Tibial artery (tissue), 4 donors: ENCODE measurements at regions not wholly inside any gene's neighbourhood (a gene's known extent, or its start where the extent isn't known, plus 50 kb on each side); places are given as distances from the start of the nearest gene placed in this dataset.
A peak's percentile ranks its signal among the peaks of the same experiment; 100 is the strongest.
"Not testable (repeated sequence)": the region's sequence is repeated elsewhere in the genome, so short reads cannot be mapped to it uniquely, and the experiment has no call there.

Source experiments
- DNase-seq, 2 donors: peaks; one replicate each; pipeline ENCODE4 v3.0.0-alpha.2; 2019
- H3K27ac ChIP-seq, 2 donors: fragments of 200-600 bp; sonication (generic) in 1 of 2; 1 replicate in 1 of 2; 2 replicates in 1 of 2; pipeline ENCODE4 v1.5.1; 2018 to 2019; ENCODE audit warnings: mild to moderate bottlenecking in 1 of 2
- H3K27me3 ChIP-seq, 2 donors: fragments of 200-600 bp; sonication (generic) in 1 of 2; one replicate each; pipeline versions ENCODE4 v1.5.1 to v1.6.0; 2016 to 2019
- H3K36me3 ChIP-seq, 3 donors: fragments of 200-600 bp; sonication (generic) in 2 of 3; one replicate each; pipeline ENCODE4 v1.5.1; 2016 to 2019; ENCODE audit warnings: mild to moderate bottlenecking in 2 of 3
- H3K4me1 ChIP-seq, 4 donors: fragments of 200-600 bp; sonication (generic) in 2 of 4; 1 replicate in 3 of 4; 2 replicates in 1 of 4; pipeline ENCODE4 v1.5.1; 2016 to 2019
- H3K4me3 ChIP-seq, 2 donors: fragments of 200-600 bp; sonication (generic) in 1 of 2; 1 replicate in 1 of 2; 2 replicates in 1 of 2; pipeline ENCODE4 v1.5.1; 2018 to 2019; ENCODE audit warnings: mild to moderate bottlenecking in 2 of 2
- H3K9me3 ChIP-seq, 3 donors: fragments of 200-600 bp; sonication (generic) in 1 of 3; one replicate each; pipeline ENCODE4 v1.5.1; 2016 to 2019
- intact Hi-C: fragments of 100-400 bp; cut with DNase I; formaldehyde crosslinking; loops from one replicate; pipeline ENCODE4 v1.15.0; 2023; ENCODE audit warnings: low total_unique reads
- TF ChIP-seq, protein P1 (sequence below), 2 experiments: fragments of 200-600 bp in 1 of 2; fragments of 450-650 bp in 1 of 2; IDR thresholded peaks; one replicate each; pipeline ENCODE4 v1.5.1; 2017 to 2019; ENCODE audit warnings: antibody characterized with exemption in 2 of 2, mild to moderate bottlenecking in 1 of 2, moderate library complexity in 1 of 2

- Histone ChIP-seq H3K4me1 (peaks cover 0 to 5% (median 1%) of the 10 kb centered on the region in 4 donors), H3K27ac (no peak overlapping the region), H3K9me3 (no peaks in the 10 kb centered on the region), H3K27me3 (peaks cover 0 to 22% of the 10 kb centered on the region in 2 donors), H3K4me3 (no peak overlapping the region), H3K36me3 (no peaks in the 10 kb centered on the region)
- intact Hi-C loops: no loop called here
- TF ChIP-seq, protein P1, sequence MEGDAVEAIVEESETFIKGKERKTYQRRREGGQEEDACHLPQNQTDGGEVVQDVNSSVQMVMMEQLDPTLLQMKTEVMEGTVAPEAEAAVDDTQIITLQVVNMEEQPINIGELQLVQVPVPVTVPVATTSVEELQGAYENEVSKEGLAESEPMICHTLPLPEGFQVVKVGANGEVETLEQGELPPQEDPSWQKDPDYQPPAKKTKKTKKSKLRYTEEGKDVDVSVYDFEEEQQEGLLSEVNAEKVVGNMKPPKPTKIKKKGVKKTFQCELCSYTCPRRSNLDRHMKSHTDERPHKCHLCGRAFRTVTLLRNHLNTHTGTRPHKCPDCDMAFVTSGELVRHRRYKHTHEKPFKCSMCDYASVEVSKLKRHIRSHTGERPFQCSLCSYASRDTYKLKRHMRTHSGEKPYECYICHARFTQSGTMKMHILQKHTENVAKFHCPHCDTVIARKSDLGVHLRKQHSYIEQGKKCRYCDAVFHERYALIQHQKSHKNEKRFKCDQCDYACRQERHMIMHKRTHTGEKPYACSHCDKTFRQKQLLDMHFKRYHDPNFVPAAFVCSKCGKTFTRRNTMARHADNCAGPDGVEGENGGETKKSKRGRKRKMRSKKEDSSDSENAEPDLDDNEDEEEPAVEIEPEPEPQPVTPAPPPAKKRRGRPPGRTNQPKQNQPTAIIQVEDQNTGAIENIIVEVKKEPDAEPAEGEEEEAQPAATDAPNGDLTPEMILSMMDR (IDR thresholded peaks at IDR 0.05): no peak
- no peak for DNase-seq
Observed at GRCh38 chr7:101728128-101728527, 89.3 kb upstream of the CUX1 start.

DNA sequence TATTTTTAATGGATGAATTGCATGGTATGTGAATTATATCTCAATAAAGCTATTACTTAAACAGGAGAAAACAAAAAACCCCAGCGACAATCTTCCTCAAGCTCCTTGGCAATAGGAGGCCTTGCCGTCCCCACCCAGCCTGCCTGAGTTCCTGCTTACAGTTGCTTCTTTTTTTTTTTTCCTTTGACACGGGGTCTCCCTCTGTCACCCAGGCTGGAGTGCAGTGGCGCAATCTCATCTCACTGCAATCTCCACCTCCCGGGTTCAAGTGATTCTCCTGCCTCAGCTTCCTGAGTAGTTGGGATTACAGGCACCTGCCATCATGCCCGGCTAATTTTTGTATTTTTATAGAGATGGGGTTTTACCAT, 88.6 kb upstream of the CUX1 start:
- H3K36me3 ChIP-seq, H3K4me3 ChIP-seq, intact Hi-C loops, H3K27ac ChIP-seq, DNase-seq, H3K9me3 ChIP-seq: not testable (repeated sequence)
- H3K27me3 ChIP-seq: peaks cover 0 to 21% of the 10 kb centered on the region in 2 donors
- peaks cover 0 to 11% (median 7%) of the 10 kb centered on the region in 4 donors for H3K4me1 ChIP-seq

- Histone ChIP-seq H3K27me3 (peaks cover 0 to 17% of the 10 kb centered on the region in 2 donors), H3K36me3 (no peaks in the 10 kb centered on the region), H3K9me3 (no peaks in the 10 kb centered on the region), H3K4me1 (peaks cover 0 to 16% (median 10%) of the 10 kb centered on the region in 4 donors), H3K4me3 (no peak overlapping the region), H3K27ac (no peak overlapping the region)
- TF ChIP-seq, protein P1 (IDR thresholded peaks at IDR 0.05): no peak
- intact Hi-C loops: no loop called here
- no peak for DNase-seq
Observed at GRCh38 chr7:101729241-101729883, 88.1 kb upstream of the CUX1 start.

DNA sequence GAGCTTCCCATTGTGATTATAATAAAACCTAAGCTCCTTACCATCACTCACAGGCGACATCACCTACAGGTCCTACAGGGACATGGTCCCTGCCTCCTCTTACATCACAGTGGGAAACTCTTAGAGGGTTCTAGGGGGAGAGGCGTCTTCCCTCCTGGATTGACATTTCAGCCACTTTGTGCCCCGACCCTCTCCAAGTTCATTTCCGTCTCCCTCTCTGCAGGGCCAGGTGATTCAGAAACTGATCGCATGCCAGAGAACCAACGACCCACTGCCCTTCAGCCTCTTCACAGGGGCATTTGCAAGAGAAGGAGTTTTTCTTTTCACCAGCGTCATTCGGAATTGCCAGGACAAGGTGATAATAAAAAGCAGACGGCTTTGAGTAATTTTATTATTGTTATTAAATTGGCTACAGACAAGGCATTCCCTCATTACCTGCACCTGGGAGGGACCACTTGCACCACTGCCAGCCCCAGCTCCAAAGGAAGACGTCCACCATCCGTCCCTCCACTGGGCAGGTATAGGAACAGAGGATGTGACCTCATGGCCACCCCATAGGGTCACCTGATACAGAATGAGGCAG, 85.8 kb upstream of the CUX1 start:
- no peaks in the 10 kb centered on the region for H3K36me3 ChIP-seq
- DNase-seq: no peak

GRCh38 chr7:101733713-101734475, 83.5 kb upstream of the CUX1 start:
- Histone ChIP-seq H3K27me3 (peaks cover 0 to 5% of the 10 kb centered on the region in 2 donors), H3K27ac (peak overlapping the region; percentile 34 to 60), H3K36me3 (no peaks in the 10 kb centered on the region), H3K9me3 (no peaks in the 10 kb centered on the region), H3K4me1 (peaks cover 0 to 16% (median 10%) of the 10 kb centered on the region in 4 donors), H3K4me3 (peak overlapping the region; percentile 45 to 53)
- DNase-seq: peak in 1 of 2 donors; percentile 29
- TF ChIP-seq, protein P1 (IDR thresholded peaks at IDR 0.05): no peak
- intact Hi-C loops: no loop called here

More for the DNA sequence above, 85.8 kb upstream of the CUX1 start:
- Histone ChIP-seq H3K4me3 (no peak overlapping the region), H3K27me3 (peaks cover 0 to 5% of the 10 kb centered on the region in 2 donors), H3K27ac (no peak overlapping the region), H3K4me1 (peaks cover 0 to 16% (median 10%) of the 10 kb centered on the region in 4 donors), H3K9me3 (no peaks in the 10 kb centered on the region)
- TF ChIP-seq, protein P1 (IDR thresholded peaks at IDR 0.05): no peak
- intact Hi-C loops: no loop called here

DNA sequence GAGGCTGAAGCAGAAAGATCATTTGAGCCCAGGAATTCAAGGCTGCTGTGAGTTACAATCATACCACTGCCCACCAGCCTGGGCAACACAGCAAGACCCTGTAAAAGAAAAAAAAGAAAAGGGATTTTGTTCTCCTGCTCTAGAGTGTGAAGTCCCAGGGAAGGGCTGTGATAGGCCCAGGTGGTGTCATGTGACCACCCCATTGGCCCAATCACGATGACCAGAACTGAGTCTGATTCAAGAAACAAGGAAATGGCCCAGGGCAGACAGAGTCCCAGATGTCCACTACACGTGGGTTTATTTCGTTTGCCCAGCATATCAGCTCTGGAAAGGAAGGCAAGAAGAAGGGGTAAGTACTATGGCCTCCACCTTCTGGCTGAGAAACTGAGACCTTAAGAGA, 81.3 kb upstream of the CUX1 start:
- H3K4me3 ChIP-seq: no peak overlapping the region
- peaks cover 0 to 16% (median 10%) of the 10 kb centered on the region in 4 donors for H3K4me1 ChIP-seq
- no peaks in the 10 kb centered on the region for H3K36me3 ChIP-seq
- intact Hi-C loops: no loop called here
- H3K27ac ChIP-seq: no peak overlapping the region
- DNase-seq: no peak
- H3K27me3 ChIP-seq: peaks cover 0 to 4% of the 10 kb centered on the region in 2 donors
- no peaks in the 10 kb centered on the region for H3K9me3 ChIP-seq
- TF ChIP-seq, protein P1 (IDR thresholded peaks at IDR 0.05): no peak
